Panc1 (cell line): ENCODE measurements at regions not wholly inside any gene's neighbourhood (a gene's known extent, or its start where the extent isn't known, plus 50 kb on each side); places are given as distances from the start of the nearest gene placed in this dataset.

ENCODE experiments used
- TCF7L2 ChIP-seq: IDR thresholded peaks from 2 replicates; pipeline ENCODE4 v1.6.1; 2011; ENCODE audit warnings: mild to moderate bottlenecking, low read depth, low read length, inconsistent platforms
- TF ChIP-seq, protein P1 (sequence below): fragments of 450-650 bp; IDR thresholded peaks from 2 replicates; pipeline ENCODE4 v1.5.1; 2017; ENCODE audit warnings: mild to moderate bottlenecking

- TF ChIP-seq, protein P1, sequence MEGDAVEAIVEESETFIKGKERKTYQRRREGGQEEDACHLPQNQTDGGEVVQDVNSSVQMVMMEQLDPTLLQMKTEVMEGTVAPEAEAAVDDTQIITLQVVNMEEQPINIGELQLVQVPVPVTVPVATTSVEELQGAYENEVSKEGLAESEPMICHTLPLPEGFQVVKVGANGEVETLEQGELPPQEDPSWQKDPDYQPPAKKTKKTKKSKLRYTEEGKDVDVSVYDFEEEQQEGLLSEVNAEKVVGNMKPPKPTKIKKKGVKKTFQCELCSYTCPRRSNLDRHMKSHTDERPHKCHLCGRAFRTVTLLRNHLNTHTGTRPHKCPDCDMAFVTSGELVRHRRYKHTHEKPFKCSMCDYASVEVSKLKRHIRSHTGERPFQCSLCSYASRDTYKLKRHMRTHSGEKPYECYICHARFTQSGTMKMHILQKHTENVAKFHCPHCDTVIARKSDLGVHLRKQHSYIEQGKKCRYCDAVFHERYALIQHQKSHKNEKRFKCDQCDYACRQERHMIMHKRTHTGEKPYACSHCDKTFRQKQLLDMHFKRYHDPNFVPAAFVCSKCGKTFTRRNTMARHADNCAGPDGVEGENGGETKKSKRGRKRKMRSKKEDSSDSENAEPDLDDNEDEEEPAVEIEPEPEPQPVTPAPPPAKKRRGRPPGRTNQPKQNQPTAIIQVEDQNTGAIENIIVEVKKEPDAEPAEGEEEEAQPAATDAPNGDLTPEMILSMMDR, result no peak
- TF ChIP-seq TCF7L2, result no peak
Measured at GRCh38 chr4:23942471-23942870, 52.6 kb upstream of the PPARGC1A start.
